HepG2 (cell line): ENCODE measurements at regions not wholly inside any gene's neighbourhood (a gene's known extent, or its start where the extent isn't known, plus 50 kb on each side); places are given as distances from the start of the nearest gene placed in this dataset.

Experiments
- FOXC1 ChIP-seq: sonication (generic); formaldehyde crosslinking; IDR thresholded peaks from 2 replicates; pipeline ENCODE4 v1.8.0; 2022; ENCODE audit warnings: mild to moderate bottlenecking, missing genetic modification reagents, borderline replicate concordance
- GTF2F1 ChIP-seq: fragments of 150-350 bp; IDR thresholded peaks from 2 replicates; pipeline ENCODE4 v1.6.1; 2014; ENCODE audit warnings: low read length
- IRF2 ChIP-seq: IDR thresholded peaks from 2 replicates; pipeline ENCODE4 v1.6.1; 2018; ENCODE audit warnings: missing genetic modification reagents, missing compliant biosample characterization
- MAFF ChIP-seq: IDR thresholded peaks from 2 replicates; pipeline ENCODE4 v1.6.1; 2011; ENCODE audit warnings: low read depth, low read length, improper control_type of control experiment
- MLLT10 ChIP-seq: sonication (generic); formaldehyde crosslinking; IDR thresholded peaks from 2 replicates; pipeline ENCODE4 v1.4.0; 2020; ENCODE audit warnings: missing genetic modification reagents
- NFYB ChIP-seq: sonication (generic); formaldehyde crosslinking; IDR thresholded peaks from 2 replicates; pipeline ENCODE4 v1.4.0; 2020; ENCODE audit warnings: missing genetic modification reagents
- NR1H2 ChIP-seq: sonication (generic); formaldehyde crosslinking; IDR thresholded peaks from 2 replicates; pipeline ENCODE4 v1.8.1; 2022; ENCODE audit warnings: low read depth, missing genetic modification reagents, borderline replicate concordance
- YEATS2 ChIP-seq: sonication (generic); formaldehyde crosslinking; IDR thresholded peaks from 2 replicates; pipeline ENCODE4 v1.4.0; 2020; ENCODE audit warnings: missing genetic modification reagents, borderline replicate concordance
- ZNF136 ChIP-seq: sonication (generic); formaldehyde crosslinking; IDR thresholded peaks from 2 replicates; pipeline ENCODE4 v1.8.1; 2022; ENCODE audit warnings: low read depth, mild to moderate bottlenecking, moderate library complexity, missing genetic modification reagents
- ZNF430 ChIP-seq: sonication (generic); formaldehyde crosslinking; IDR thresholded peaks from 2 replicates; pipeline ENCODE4 v1.9.0; 2021; ENCODE audit warnings: mild to moderate bottlenecking, missing genetic modification reagents
- TF ChIP-seq, protein P1 (sequence below): sonication (generic); formaldehyde crosslinking; IDR thresholded peaks from one replicate; pipeline ENCODE4 v1.5.1; 2020; ENCODE audit warnings: mild to moderate bottlenecking, missing genetic modification reagents; ENCODE audit errors: not compliant biosample characterization
- TF ChIP-seq, protein P2 (sequence below): sonication (generic); formaldehyde crosslinking; IDR thresholded peaks from 2 replicates; pipeline ENCODE4 v1.5.1; 2020; ENCODE audit warnings: mild to moderate bottlenecking, missing genetic modification reagents
- TF ChIP-seq, protein P3 (sequence below): sonication (generic); formaldehyde crosslinking; IDR thresholded peaks from 2 replicates; pipeline ENCODE4 v1.8.0; 2022; ENCODE audit warnings: missing genetic modification reagents, mild to moderate bottlenecking, borderline replicate concordance
- TF ChIP-seq, protein P4 (sequence below): IDR thresholded peaks from 2 replicates; pipeline ENCODE4 v1.6.1; 2016

DNA sequence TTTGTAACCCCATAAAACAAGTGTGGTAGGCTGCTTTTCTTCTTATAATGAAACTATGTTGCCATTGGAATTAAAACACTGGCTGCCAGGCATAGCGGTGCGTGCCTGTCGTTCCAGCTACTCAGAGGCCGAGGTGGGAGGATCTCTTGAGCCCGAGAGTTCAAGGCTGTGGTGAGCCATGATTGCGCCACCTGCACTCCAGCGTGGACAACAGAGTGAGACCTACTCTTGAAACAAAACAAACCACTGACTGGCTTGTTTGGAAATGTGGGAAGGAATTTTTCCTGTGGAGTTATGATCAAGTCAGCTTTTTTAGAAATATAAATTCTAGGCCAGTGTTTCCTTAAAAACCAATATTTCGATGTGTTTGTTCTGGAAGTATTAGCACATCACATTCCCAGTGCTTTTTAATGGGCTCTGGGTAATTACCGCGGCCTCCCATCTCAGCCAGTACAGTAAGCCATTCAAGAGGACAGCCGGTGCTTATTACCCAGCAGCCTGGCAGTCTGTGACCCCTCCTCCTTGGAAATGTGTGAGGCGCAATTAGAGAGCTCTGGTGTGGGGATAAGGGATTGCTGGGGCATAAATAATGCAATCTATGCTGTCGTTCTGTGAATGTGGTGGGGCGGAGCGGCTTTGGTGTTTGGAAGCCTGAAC, 58.3 kb upstream of the TRAK1 start (continued):
- TF ChIP-seq, protein P1, sequence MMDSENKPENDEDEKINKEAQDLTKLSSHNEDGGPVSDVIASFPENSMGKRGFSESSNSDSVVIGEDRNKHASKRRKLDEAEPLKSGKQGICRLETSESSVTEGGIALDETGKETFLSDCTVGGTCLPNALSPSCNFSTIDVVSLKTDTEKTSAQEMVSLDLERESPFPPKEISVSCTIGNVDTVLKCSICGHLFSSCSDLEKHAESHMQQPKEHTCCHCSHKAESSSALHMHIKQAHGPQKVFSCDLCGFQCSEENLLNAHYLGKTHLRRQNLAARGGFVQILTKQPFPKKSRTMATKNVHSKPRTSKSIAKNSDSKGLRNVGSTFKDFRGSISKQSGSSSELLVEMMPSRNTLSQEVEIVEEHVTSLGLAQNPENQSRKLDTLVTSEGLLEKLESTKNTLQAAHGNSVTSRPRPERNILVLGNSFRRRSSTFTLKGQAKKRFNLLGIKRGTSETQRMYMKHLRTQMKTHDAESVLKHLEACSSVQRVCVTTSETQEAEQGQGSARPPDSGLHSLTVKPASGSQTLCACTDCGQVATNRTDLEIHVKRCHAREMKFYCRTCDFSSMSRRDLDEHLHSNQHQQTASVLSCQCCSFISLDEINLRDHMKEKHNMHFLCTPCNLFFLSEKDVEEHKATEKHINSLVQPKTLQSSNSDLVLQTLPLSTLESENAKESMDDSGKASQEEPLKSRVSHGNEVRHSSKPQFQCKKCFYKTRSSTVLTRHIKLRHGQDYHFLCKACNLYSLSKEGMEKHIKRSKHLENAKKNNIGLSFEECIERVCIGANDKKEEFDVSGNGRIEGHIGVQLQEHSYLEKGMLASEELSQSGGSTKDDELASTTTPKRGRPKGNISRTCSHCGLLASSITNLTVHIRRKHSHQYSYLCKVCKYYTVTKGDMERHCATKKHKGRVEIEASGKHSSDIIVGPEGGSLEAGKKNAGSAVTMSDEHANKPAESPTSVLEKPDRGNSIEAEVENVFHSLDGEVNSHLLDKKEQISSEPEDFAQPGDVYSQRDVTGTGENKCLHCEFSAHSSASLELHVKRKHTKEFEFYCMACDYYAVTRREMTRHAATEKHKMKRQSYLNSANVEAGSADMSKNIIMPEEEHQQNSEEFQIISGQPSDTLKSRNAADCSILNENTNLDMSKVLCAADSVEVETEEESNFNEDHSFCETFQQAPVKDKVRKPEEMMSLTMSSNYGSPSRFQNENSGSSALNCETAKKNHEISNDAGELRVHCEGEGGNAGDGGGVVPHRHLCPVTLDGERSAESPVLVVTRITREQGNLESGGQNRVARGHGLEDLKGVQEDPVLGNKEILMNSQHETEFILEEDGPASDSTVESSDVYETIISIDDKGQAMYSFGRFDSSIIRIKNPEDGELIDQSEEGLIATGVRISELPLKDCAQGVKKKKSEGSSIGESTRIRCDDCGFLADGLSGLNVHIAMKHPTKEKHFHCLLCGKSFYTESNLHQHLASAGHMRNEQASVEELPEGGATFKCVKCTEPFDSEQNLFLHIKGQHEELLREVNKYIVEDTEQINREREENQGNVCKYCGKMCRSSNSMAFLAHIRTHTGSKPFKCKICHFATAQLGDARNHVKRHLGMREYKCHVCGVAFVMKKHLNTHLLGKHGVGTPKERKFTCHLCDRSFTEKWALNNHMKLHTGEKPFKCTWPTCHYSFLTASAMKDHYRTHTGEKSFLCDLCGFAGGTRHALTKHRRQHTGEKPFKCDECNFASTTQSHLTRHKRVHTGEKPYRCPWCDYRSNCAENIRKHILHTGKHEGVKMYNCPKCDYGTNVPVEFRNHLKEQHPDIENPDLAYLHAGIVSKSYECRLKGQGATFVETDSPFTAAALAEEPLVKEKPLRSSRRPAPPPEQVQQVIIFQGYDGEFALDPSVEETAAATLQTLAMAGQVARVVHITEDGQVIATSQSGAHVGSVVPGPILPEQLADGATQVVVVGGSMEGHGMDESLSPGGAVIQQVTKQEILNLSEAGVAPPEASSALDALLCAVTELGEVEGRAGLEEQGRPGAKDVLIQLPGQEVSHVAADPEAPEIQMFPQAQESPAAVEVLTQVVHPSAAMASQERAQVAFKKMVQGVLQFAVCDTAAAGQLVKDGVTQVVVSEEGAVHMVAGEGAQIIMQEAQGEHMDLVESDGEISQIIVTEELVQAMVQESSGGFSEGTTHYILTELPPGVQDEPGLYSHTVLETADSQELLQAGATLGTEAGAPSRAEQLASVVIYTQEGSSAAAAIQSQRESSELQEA: no peak
- TF ChIP-seq MLLT10 (CRISPR knock-in tag) (no peak), ZNF136 (CRISPR knock-in tag) (no peak), FOXC1 (no peak), NFYB (CRISPR knock-in tag) (no peak), ZNF430 (CRISPR knock-in tag) (no peak), GTF2F1 (no peak), YEATS2 (CRISPR knock-in tag) (no peak; the same call in 1 of the 2 replicates), NR1H2 (CRISPR knock-in tag) (no peak), MAFF (peak; percentile 56; the same call in 1 of the 2 replicates), IRF2 (CRISPR knock-in tag) (peak; percentile 92)
- TF ChIP-seq, protein P2, sequence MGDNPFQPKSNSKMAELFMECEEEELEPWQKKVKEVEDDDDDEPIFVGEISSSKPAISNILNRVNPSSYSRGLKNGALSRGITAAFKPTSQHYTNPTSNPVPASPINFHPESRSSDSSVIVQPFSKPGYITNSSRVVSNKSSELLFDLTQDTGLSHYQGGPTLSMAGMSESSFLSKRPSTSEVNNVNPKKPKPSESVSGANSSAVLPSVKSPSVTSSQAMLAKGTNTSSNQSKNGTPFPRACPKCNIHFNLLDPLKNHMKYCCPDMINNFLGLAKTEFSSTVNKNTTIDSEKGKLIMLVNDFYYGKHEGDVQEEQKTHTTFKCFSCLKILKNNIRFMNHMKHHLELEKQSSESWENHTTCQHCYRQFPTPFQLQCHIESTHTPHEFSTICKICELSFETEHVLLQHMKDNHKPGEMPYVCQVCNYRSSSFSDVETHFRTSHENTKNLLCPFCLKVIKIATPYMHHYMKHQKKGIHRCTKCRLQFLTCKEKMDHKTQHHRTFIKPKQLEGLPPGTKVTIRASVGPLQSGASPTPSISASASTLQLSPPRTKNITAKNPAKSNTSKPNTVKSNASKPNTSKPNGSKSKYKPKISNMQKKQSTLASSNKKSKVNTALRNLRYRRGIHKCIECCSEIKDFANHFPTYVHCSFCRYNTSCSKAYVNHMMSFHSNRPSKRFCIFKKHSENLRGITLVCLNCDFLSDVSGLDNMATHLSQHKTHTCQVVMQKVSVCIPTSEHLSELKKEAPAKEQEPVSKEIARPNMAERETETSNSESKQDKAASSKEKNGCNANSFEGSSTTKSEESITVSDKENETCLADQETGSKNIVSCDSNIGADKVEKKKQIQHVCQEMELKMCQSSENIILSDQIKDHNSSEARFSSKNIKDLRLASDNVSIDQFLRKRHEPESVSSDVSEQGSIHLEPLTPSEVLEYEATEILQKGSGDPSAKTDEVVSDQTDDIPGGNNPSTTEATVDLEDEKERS: no peak; the same call in 1 of the 2 replicates
- TF ChIP-seq, protein P3, sequence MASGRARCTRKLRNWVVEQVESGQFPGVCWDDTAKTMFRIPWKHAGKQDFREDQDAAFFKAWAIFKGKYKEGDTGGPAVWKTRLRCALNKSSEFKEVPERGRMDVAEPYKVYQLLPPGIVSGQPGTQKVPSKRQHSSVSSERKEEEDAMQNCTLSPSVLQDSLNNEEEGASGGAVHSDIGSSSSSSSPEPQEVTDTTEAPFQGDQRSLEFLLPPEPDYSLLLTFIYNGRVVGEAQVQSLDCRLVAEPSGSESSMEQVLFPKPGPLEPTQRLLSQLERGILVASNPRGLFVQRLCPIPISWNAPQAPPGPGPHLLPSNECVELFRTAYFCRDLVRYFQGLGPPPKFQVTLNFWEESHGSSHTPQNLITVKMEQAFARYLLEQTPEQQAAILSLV (CRISPR knock-in tag): no peak
- TF ChIP-seq, protein P4, sequence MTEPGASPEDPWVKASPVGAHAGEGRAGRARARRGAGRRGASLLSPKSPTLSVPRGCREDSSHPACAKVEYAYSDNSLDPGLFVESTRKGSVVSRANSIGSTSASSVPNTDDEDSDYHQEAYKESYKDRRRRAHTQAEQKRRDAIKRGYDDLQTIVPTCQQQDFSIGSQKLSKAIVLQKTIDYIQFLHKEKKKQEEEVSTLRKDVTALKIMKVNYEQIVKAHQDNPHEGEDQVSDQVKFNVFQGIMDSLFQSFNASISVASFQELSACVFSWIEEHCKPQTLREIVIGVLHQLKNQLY: peak; percentile 90
